Ishikawa (cell line): ENCODE measurements at regions not wholly inside any gene's neighbourhood (a gene's known extent, or its start where the extent isn't known, plus 50 kb on each side); places are given as distances from the start of the nearest gene placed in this dataset.

Source experiments
- CEBPB ChIP-seq: IDR thresholded peaks from 2 replicates; pipeline ENCODE4 v1.6.1; 2012
- CREB1 ChIP-seq: IDR thresholded peaks from 2 replicates; pipeline ENCODE4 v1.6.1; 2012; ENCODE audit warnings: low read depth
- EGR1 ChIP-seq: IDR thresholded peaks from 2 replicates; pipeline ENCODE4 v1.6.1; 2012
- EP300 ChIP-seq: IDR thresholded peaks from 2 replicates; pipeline ENCODE4 v1.6.1; 2012; ENCODE audit warnings: borderline replicate concordance
- FOXM1 ChIP-seq: IDR thresholded peaks from 2 replicates; pipeline ENCODE4 v1.6.1; 2012; ENCODE audit warnings: low read depth, borderline replicate concordance
- NFIC ChIP-seq: IDR thresholded peaks from 2 replicates; pipeline ENCODE4 v1.6.1; 2012
- RAD21 ChIP-seq: IDR thresholded peaks from 2 replicates; pipeline ENCODE4 v1.6.1; 2012; ENCODE audit warnings: low read depth
- TAF1 ChIP-seq: IDR thresholded peaks from 2 replicates; pipeline ENCODE4 v1.6.1; 2012; ENCODE audit warnings: low read depth, mild to moderate bottlenecking
- TCF12 ChIP-seq: IDR thresholded peaks from 2 replicates; pipeline ENCODE4 v1.6.1; 2012; ENCODE audit warnings: low read depth
- TEAD4 ChIP-seq: IDR thresholded peaks from 2 replicates; pipeline ENCODE4 v1.6.1; 2012
- YY1 ChIP-seq: IDR thresholded peaks from 2 replicates; pipeline ENCODE4 v1.6.1; 2012; ENCODE audit warnings: low read depth
- ZBTB7A ChIP-seq: IDR thresholded peaks from 2 replicates; pipeline ENCODE4 v1.6.1; 2012; ENCODE audit warnings: low read depth
- TF ChIP-seq, protein P1 (sequence below): IDR thresholded peaks from 2 replicates; pipeline ENCODE4 v1.6.1; 2012
- TF ChIP-seq, protein P2 (sequence below): IDR thresholded peaks from 2 replicates; pipeline ENCODE4 v1.6.1; 2012
- TF ChIP-seq, protein P3 (sequence below): IDR thresholded peaks from 2 replicates; pipeline ENCODE4 v1.6.1; 2012; ENCODE audit warnings: low read depth, mild to moderate bottlenecking

DNA sequence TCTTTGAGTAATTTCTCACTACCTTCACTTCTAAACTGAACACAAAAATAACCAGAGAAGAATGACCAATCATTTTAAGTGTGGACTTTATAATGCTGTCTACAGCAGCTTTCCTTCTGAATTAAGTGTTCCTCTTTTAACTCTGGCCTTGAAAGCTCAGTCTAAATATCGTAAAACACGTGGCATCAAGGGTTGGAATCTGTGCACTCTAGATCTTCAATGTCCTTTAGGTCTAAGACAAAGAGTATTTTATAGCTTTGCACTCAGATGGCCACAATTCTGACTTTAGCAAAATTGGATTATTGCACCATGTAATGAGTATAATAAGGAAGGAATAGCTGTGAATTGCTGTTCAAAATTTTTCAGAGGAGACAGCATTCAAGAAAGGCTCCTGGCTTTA is 197.1 kb upstream of the UGT8 start:
- no peak for TF ChIP-seq EGR1
- no peak for TF ChIP-seq YY1
- no peak for TF ChIP-seq FOXM1
- TF ChIP-seq TEAD4, result no peak
- TF ChIP-seq TAF1, result no peak
- no peak for TF ChIP-seq EP300
- TF ChIP-seq, protein P1, sequence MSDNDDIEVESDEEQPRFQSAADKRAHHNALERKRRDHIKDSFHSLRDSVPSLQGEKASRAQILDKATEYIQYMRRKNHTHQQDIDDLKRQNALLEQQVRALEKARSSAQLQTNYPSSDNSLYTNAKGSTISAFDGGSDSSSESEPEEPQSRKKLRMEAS, result no peak
- no peak for TF ChIP-seq NFIC
- no peak for TF ChIP-seq ZBTB7A
- TF ChIP-seq, protein P2, sequence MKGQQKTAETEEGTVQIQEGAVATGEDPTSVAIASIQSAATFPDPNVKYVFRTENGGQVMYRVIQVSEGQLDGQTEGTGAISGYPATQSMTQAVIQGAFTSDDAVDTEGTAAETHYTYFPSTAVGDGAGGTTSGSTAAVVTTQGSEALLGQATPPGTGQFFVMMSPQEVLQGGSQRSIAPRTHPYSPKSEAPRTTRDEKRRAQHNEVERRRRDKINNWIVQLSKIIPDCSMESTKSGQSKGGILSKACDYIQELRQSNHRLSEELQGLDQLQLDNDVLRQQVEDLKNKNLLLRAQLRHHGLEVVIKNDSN, result no peak
- TF ChIP-seq CEBPB, result no peak

DNA sequence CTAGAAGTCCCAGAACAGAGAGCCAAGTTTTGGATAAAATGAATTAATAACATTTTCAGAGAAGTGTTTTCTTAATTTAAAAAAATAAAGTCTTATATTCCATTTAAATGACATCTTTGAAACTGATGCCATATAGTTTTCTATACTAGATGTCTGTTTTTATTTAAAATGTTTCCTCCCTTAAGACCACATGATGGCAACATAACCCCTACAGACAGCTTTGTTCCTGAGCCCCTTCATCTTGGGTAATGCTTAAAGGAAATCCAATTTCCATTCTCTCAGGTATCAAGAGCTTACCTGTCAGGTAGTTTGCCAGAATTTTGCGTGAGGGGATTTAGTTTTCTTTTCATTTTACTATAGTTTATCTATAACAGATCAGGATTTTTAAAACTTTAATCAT is 181.4 kb upstream of the UGT8 start:
- TF ChIP-seq CEBPB (no peak), RAD21 (peak; percentile 48), EP300 (no peak), NFIC (no peak)
- TF ChIP-seq, protein P1, result no peak

DNA sequence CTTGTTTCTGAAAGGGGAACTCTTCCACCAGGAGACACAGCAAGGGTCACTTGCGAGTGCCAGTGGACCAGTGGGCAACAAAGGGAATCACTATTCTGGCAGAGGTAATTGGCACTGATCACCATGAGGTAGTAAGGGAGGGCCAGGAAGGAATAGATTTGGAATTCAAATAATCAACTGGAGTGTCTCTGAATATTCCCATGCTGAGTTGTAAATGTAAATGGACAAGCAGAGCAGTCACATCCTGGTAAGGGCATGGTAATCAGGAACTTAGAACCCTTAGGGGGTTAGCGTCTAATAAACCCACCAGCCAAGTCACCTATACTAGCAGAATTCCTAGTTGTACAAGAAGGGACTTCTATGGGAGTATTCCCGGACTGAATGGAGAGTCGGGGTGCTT is 178.5 kb upstream of the UGT8 start:
- TF ChIP-seq CEBPB (no peak), TCF12 (no peak), FOXM1 (no peak), ZBTB7A (no peak), TEAD4 (no peak), RAD21 (no peak), YY1 (no peak), NFIC (no peak)
- TF ChIP-seq, protein P2, result no peak
- TF ChIP-seq, protein P3, sequence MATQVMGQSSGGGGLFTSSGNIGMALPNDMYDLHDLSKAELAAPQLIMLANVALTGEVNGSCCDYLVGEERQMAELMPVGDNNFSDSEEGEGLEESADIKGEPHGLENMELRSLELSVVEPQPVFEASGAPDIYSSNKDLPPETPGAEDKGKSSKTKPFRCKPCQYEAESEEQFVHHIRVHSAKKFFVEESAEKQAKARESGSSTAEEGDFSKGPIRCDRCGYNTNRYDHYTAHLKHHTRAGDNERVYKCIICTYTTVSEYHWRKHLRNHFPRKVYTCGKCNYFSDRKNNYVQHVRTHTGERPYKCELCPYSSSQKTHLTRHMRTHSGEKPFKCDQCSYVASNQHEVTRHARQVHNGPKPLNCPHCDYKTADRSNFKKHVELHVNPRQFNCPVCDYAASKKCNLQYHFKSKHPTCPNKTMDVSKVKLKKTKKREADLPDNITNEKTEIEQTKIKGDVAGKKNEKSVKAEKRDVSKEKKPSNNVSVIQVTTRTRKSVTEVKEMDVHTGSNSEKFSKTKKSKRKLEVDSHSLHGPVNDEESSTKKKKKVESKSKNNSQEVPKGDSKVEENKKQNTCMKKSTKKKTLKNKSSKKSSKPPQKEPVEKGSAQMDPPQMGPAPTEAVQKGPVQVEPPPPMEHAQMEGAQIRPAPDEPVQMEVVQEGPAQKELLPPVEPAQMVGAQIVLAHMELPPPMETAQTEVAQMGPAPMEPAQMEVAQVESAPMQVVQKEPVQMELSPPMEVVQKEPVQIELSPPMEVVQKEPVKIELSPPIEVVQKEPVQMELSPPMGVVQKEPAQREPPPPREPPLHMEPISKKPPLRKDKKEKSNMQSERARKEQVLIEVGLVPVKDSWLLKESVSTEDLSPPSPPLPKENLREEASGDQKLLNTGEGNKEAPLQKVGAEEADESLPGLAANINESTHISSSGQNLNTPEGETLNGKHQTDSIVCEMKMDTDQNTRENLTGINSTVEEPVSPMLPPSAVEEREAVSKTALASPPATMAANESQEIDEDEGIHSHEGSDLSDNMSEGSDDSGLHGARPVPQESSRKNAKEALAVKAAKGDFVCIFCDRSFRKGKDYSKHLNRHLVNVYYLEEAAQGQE, result no peak
- TF ChIP-seq, protein P1, result no peak

DNA sequence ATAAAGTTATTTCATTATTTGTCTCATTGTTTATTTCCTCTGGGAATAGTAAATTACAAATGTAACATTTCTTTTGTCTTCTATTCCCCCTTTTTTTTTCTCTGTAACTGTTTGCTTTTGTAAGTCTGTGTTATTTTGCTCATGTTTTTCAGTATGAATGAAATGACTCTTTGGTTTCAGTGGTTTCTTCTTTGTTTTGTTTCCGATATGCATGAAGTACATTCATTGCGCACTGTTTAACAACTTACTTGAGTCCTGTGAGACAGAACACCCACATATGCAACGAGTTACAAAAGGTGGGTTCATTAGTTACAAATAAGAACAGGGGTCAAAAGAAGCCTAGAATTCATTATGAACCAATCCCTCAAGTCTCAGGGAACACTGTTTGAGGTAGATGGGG is 175.0 kb upstream of the UGT8 start:
- TF ChIP-seq, protein P2, result no peak
- TF ChIP-seq TEAD4 (no peak), EGR1 (no peak), ZBTB7A (no peak), NFIC (no peak), RAD21 (no peak), YY1 (no peak)

DNA sequence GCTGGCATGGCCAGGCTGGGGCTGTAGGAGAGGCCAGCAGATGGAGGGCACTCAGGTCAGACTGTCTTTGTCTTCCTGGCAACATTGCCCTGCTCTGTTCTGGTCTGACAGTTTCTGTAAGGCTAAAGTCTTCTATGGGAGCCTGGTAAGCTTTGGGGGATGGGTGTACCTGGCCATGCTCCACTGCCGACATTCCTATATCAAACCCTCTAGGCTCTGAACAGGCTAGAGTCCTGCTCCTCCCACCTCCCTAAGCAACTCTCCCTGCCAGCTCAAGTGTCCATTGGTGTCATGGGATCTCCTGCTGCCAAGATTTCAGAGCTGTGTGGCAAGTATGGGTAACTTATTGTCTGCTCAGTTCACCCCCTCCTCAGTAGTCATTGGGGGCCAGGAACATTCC is 163.5 kb upstream of the UGT8 start:
- TF ChIP-seq TAF1 (no peak), TCF12 (no peak), RAD21 (no peak), CEBPB (no peak), TEAD4 (no peak), YY1 (no peak), ZBTB7A (no peak), EP300 (no peak), CREB1 (no peak), NFIC (no peak), EGR1 (no peak)
- TF ChIP-seq, protein P2, result no peak
- TF ChIP-seq, protein P1, result no peak

DNA sequence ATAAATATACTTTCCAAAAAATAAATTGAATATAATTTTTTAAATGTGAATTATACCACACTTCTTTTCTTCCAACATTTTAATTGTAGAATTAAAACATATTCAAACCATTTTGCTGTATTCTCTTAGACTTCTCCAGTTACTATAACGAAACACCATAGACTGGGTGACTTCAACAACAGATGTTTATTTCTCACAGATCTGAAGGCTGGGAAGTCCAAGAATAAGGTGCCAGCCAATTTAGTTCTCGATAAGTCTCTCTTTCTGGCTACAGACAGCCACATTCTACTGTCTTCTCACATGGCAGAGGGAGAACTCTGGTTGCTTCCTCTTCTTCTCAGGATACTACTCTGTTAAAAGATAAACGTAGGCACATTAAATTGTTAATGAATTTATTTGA is 155.8 kb upstream of the UGT8 start:
- TF ChIP-seq ZBTB7A (no peak), NFIC (no peak), CREB1 (no peak)

DNA sequence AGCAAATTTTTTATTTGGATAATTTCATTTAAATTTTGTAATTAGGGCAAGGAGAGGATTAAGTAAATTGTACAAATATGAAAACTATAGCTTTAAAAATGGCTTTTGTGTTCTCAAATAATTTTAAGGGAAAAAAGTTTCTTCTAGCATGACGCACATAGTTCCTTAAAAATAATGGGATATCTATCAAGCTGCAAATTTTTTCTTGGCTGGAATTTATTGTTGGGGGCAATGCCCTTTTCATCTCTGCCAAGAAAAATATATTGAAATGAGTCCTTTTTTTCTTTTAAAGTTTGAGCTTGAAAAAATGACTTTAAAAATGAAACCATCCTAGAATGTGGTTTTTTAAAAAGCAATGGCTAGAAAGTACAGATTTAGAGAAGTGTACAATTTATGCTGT is 154.4 kb upstream of the UGT8 start:
- TF ChIP-seq CREB1, result no peak
- no peak for TF ChIP-seq TCF12
- TF ChIP-seq TEAD4, result no peak
- no peak for TF ChIP-seq EGR1
- TF ChIP-seq, protein P3, result no peak
- no peak for TF ChIP-seq FOXM1
- TF ChIP-seq RAD21, result no peak
- no peak for TF ChIP-seq CEBPB
- TF ChIP-seq, protein P1, result no peak
- TF ChIP-seq EP300, result no peak
- TF ChIP-seq ZBTB7A, result no peak
- no peak for TF ChIP-seq TAF1
- no peak for TF ChIP-seq NFIC
- TF ChIP-seq, protein P2, result no peak
- no peak for TF ChIP-seq YY1
